ENCODE measurements at regions not wholly inside any gene's neighbourhood (a gene's known extent, or its start where the extent isn't known, plus 50 kb on each side); places are given as distances from the start of the nearest gene placed in this dataset.

DNA sequence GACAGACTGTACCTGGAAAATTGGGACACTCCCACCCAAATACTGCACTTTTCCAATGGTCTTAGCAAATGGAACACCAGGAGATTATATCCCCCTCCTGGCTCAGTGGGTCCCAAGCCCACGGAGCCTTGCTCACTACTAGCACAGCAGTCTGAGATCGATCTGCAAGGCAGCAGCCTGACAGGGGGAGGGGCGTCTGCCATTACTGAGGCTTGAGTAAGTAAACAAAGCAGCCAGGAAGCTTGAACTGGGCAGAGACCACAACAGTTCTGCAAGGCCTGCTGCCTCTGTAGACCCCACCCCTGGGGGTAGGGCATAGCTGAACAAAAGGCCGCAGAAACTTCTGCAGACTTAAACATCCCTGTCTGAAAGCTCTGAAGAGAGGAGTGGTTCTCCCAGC is 260.0 kb upstream of the ST8SIA4 start:
- no peak overlapping the region for H3K4me3 ChIP-seq (ENCODE audit: control insufficient read depth, low read depth, low read length)
- TF ChIP-seq, protein P1, sequence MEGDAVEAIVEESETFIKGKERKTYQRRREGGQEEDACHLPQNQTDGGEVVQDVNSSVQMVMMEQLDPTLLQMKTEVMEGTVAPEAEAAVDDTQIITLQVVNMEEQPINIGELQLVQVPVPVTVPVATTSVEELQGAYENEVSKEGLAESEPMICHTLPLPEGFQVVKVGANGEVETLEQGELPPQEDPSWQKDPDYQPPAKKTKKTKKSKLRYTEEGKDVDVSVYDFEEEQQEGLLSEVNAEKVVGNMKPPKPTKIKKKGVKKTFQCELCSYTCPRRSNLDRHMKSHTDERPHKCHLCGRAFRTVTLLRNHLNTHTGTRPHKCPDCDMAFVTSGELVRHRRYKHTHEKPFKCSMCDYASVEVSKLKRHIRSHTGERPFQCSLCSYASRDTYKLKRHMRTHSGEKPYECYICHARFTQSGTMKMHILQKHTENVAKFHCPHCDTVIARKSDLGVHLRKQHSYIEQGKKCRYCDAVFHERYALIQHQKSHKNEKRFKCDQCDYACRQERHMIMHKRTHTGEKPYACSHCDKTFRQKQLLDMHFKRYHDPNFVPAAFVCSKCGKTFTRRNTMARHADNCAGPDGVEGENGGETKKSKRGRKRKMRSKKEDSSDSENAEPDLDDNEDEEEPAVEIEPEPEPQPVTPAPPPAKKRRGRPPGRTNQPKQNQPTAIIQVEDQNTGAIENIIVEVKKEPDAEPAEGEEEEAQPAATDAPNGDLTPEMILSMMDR (conservative IDR thresholded peaks at IDR 0.05; ENCODE audit: control insufficient read depth, insufficient read depth, low read depth, low read length), result no peak
- no peak for DNase-seq (ENCODE audit: low read depth)

DNA sequence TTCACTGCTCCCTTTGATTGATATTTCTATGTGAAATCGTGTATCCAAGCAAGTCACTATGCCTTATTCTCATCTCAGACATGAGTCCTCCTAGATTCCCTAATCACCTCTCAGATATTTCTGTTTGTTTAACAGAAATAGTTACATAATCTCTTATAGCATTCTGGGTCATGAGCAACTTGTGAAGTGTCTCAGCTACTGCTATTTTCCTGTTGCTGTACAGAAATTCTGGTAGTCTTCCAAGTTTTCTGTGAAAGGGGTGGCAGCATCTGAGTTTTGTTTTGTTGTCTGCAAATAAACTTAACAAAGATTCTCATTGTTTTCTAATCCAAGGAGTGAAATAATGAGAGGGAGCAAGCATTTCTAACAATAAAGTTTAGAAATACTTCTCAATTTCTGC is 256.9 kb upstream of the ST8SIA4 start:
- TF ChIP-seq, protein P1 (conservative IDR thresholded peaks at IDR 0.05; ENCODE audit: control insufficient read depth, insufficient read depth, low read depth, low read length), result no peak
- DNase-seq (ENCODE audit: low read depth), result no peak
- no peak overlapping the region for H3K4me3 ChIP-seq (ENCODE audit: control insufficient read depth, low read depth, low read length)

DNA sequence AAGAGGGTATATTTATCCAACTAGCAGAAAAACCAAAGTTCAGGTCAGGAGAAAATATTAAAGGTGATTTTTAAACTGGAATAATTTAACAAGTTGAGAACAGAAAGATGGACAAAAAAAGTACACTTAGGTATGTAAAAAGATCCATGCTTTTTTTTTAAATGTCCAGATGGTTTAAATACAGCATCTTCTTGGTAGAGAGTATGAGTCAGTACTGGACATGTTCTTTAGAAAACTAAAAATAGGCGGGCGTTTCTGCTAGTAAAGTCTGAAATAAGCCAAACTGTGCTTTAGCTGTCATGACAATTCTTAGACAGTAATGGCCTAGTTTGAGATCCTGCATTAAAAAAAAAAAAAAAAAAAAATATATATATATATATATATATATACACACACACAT is 255.9 kb upstream of the ST8SIA4 start:
- TF ChIP-seq, protein P1 (conservative IDR thresholded peaks at IDR 0.05; ENCODE audit: control insufficient read depth, insufficient read depth, low read depth, low read length), result no peak
- DNase-seq (ENCODE audit: low read depth), result peak; percentile 2
- no peak overlapping the region for H3K4me3 ChIP-seq (ENCODE audit: control insufficient read depth, low read depth, low read length)

DNA sequence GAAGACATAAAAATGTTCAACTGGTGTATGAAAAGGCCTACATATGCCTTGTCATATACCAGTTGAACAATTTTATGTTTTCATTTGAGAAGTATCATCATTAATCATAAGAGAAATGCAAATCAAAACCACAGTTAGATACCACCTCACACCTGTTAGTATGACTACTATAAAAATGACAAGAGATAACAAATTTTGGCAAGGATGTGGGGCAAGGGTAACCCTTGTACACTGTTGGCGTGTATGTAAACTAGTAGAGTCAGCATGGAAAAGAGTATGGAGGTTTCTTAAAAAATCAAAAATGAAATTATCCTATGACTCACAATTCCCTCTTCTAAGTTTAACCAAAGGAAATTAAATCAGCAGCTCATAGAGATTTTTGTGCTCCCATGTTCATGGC is 250.4 kb upstream of the ST8SIA4 start:
- DNase-seq (ENCODE audit: low read depth), result no peak
- H3K4me3 ChIP-seq (ENCODE audit: control insufficient read depth, low read depth, low read length), result no peak overlapping the region
- TF ChIP-seq, protein P1 (conservative IDR thresholded peaks at IDR 0.05; ENCODE audit: control insufficient read depth, insufficient read depth, low read depth, low read length), result no peak

DNA sequence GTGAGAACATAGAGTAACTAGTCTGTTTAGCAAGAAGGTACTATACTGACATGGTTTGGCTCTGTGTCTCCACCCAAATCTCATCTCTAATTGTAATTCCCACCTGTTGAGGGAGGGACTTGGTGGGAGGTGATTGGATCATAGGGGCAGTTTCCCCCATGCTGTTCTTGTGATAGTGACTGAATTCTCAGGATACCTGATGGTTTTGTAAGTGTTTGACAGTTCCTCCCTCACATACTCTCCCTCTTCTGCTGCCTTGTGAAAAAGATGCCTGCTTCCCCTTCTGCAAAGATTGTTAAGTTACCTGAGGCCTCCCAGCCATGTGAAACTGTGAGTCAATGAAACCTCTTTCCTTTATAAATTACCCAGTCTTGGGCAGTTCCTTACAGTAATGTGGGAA is 240.4 kb upstream of the ST8SIA4 start:
- DNase-seq (ENCODE audit: low read depth), result no peak
- TF ChIP-seq, protein P1 (conservative IDR thresholded peaks at IDR 0.05; ENCODE audit: control insufficient read depth, insufficient read depth, low read depth, low read length), result no peak
- H3K4me3 ChIP-seq (ENCODE audit: control insufficient read depth, low read depth, low read length), result no peak overlapping the region

DNA sequence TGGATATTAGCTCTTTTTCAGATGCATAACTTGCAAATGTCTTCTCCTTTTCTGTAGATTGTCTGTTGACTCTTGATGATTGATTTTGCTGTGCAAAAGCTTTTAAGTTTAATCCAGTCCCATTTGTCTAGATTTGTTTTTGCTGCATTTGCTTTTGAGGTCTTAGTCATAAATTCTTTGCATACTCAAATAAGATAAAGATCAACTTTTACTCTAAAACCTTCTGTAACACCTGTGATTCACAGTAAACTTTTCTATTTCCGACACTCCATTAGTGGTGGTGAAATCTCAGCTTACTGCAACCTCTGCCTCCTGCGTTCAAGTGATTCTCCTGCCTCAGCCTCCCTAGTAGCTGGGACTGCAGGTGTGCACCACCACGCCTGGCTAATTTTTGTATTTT is 239.0 kb upstream of the ST8SIA4 start:
- TF ChIP-seq, protein P1 (conservative IDR thresholded peaks at IDR 0.05; ENCODE audit: control insufficient read depth, insufficient read depth, low read depth, low read length), result no peak
- DNase-seq (ENCODE audit: low read depth), result no peak
- H3K4me3 ChIP-seq (ENCODE audit: control insufficient read depth, low read depth, low read length), result no peak overlapping the region

DNA sequence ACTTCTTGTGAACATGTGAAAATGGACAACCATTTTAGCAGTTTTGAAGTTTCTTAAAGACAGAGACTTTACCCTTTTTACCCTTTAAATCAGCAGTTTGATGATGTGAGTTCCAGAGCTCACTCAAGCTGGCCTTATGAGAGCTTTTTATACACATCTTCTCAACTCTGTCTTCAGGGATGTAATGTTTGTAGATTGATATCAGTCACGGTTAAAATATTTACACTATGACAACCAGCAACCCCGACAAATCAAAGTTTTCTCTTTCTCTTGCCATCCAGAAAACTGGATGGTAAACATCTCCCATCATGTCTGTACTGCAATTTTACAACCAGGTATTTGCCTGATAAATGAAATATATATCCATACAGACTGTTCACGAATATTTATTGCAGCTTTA is 233.4 kb upstream of the ST8SIA4 start:
- no peak for DNase-seq (ENCODE audit: low read depth)
- no peak overlapping the region for H3K4me3 ChIP-seq (ENCODE audit: control insufficient read depth, low read depth, low read length)
- TF ChIP-seq, protein P1 (conservative IDR thresholded peaks at IDR 0.05; ENCODE audit: control insufficient read depth, insufficient read depth, low read depth, low read length), result no peak

Data from fibroblast of mammary gland (primary cell).